ENCODE measurements at regions not wholly inside any gene's neighbourhood (a gene's known extent, or its start where the extent isn't known, plus 50 kb on each side); places are given as distances from the start of the nearest gene placed in this dataset.

GRCh38 chr2:238963161-238963970, 115.5 kb downstream of the TWIST2 start:
- in situ Hi-C loops (cut with HindIII; ENCODE audit: low sequenced_read_pairs), result no loop called here
- DNase-seq (ENCODE audit: low read depth, low spot score), result peak; percentile 29
- H3K4me3 ChIP-seq (ENCODE audit: low read depth, low read length), result no peak overlapping the region
- TF ChIP-seq, protein P1, sequence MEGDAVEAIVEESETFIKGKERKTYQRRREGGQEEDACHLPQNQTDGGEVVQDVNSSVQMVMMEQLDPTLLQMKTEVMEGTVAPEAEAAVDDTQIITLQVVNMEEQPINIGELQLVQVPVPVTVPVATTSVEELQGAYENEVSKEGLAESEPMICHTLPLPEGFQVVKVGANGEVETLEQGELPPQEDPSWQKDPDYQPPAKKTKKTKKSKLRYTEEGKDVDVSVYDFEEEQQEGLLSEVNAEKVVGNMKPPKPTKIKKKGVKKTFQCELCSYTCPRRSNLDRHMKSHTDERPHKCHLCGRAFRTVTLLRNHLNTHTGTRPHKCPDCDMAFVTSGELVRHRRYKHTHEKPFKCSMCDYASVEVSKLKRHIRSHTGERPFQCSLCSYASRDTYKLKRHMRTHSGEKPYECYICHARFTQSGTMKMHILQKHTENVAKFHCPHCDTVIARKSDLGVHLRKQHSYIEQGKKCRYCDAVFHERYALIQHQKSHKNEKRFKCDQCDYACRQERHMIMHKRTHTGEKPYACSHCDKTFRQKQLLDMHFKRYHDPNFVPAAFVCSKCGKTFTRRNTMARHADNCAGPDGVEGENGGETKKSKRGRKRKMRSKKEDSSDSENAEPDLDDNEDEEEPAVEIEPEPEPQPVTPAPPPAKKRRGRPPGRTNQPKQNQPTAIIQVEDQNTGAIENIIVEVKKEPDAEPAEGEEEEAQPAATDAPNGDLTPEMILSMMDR (IDR thresholded peaks at IDR 0.05; ENCODE audit: low read depth, low read length), result no peak

DNA sequence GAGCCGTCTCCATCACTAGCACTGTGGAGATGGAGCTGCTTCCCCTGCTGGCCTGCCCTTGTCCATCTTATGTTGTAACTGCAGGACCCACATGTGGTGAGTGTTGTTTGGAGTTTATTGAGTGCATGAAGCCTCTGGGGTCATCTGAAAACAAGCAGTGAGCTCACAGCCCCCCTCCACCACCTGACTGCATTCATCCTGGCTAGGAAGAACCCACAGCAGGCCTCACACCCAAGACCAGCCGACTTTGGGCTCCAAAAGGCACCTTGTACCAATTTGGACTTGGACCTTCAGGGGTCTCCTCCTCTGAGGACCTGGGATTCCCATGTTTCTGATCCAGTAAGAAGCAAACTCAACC, 116.1 kb downstream of the TWIST2 start:
- no peak overlapping the region for H3K4me3 ChIP-seq (ENCODE audit: low read depth, low read length)
- in situ Hi-C loops (cut with HindIII; ENCODE audit: low sequenced_read_pairs), result no loop called here
- TF ChIP-seq, protein P1 (IDR thresholded peaks at IDR 0.05; ENCODE audit: low read depth, low read length), result no peak
- no peak for DNase-seq (ENCODE audit: low read depth, low spot score)

- TF ChIP-seq, protein P1 (IDR thresholded peaks at IDR 0.05; ENCODE audit: low read depth, low read length), result no peak
- no peak overlapping the region for H3K4me3 ChIP-seq (ENCODE audit: low read depth, low read length)
- DNase-seq (ENCODE audit: low read depth, low spot score), result no peak
- in situ Hi-C loops (cut with HindIII; ENCODE audit: low sequenced_read_pairs), result no loop called here
Measured at GRCh38 chr2:238964544-238965067, 116.7 kb downstream of the TWIST2 start.

DNA sequence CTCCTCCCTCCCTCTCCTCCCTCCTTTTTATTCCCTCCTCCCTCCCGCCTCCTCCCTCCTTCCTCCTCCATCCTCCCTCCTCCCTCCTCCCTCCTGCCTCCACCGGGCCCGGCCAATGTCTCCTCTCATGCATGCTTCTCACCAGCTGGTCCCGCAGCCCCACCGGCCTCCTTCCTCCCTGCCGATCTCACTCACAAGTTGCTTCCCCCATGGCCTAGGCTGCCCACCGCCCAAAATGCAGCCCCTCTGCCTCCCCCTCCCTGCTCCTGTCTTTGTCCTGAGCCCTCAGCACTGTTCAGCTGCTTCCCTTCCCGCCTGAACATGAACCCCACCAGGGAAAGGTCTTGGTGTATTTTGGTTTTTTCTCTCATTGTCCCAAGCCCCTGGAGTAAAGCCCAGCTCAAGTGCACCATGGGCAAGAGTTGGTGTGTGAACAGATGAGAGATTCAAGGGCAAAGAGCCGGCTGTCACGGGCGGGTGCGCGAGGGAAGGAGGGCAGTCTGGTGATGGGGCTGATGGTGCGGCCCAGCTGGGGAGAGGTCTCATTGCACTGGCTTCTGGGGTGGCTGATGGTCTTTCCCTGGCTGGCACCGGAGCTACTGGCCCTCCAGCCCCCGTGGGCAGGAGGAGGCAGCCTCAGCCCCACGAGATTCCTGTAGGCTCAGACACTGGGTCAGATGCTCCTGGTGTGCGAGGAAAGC, 117.6 kb downstream of the TWIST2 start:
- in situ Hi-C loops (cut with HindIII; ENCODE audit: low sequenced_read_pairs), result no loop called here
- TF ChIP-seq, protein P1 (IDR thresholded peaks at IDR 0.05; ENCODE audit: low read depth, low read length), result no peak
- no peak for DNase-seq (ENCODE audit: low read depth, low spot score)
- H3K4me3 ChIP-seq (ENCODE audit: low read depth, low read length), result no peak overlapping the region

- no peak overlapping the region for H3K4me3 ChIP-seq (ENCODE audit: low read depth, low read length)
- in situ Hi-C loops (cut with HindIII; ENCODE audit: low sequenced_read_pairs), result no loop called here
- no peak for DNase-seq (ENCODE audit: low read depth, low spot score)
- TF ChIP-seq, protein P1 (IDR thresholded peaks at IDR 0.05; ENCODE audit: low read depth, low read length), result no peak
Measured at GRCh38 chr2:238966072-238966937, 118.4 kb downstream of the TWIST2 start.
